ENCODE measurements at regions not wholly inside any gene's neighbourhood (a gene's known extent, or its start where the extent isn't known, plus 50 kb on each side); places are given as distances from the start of the nearest gene placed in this dataset.

- Mint-ChIP-seq H3K36me3 (peaks cover 14% of the 10 kb centered on the region), H3K27me3 (ENCODE audit: low read depth) (no peaks in the 10 kb centered on the region), H3K4me1 (peaks cover 54% of the 10 kb centered on the region), H3K4me3 (no peak overlapping the region), H3K27ac (no peak overlapping the region; the same call in 1 of the 2 replicates), H3K9me3 (peaks cover 27% of the 10 kb centered on the region)
- TF ChIP-seq KAT7 (CRISPR knock-in tag; IDR thresholded peaks at IDR 0.05; ENCODE audit: borderline replicate concordance): no peak
- TF ChIP-seq NFATC4 (CRISPR knock-in tag; IDR thresholded peaks at IDR 0.05): no peak
- no peak for TF ChIP-seq ZNF396 (CRISPR knock-in tag; IDR thresholded peaks at IDR 0.05; ENCODE audit: borderline replicate concordance)
- no peak for TF ChIP-seq E2F4 (CRISPR knock-in tag; IDR thresholded peaks at IDR 0.05; ENCODE audit: borderline replicate concordance, low read depth)
- no peak for TF ChIP-seq ZNF138 (CRISPR knock-in tag; conservative IDR thresholded peaks at IDR 0.05)
- TF ChIP-seq TEAD1 (CRISPR knock-in tag; IDR thresholded peaks at IDR 0.05): no peak
- no peak for TF ChIP-seq E2F1 (CRISPR knock-in tag; IDR thresholded peaks at IDR 0.05)
- TF ChIP-seq ZNF317 (CRISPR knock-in tag; IDR thresholded peaks at IDR 0.05; ENCODE audit: borderline replicate concordance, low read depth): no peak
- TF ChIP-seq FOXP1 (CRISPR knock-in tag; IDR thresholded peaks at IDR 0.05; ENCODE audit: borderline replicate concordance): no peak
- no peak for TF ChIP-seq ZNF416 (CRISPR knock-in tag; IDR thresholded peaks at IDR 0.05)
- no peak for TF ChIP-seq SOX15 (CRISPR knock-in tag; IDR thresholded peaks at IDR 0.05)
- no peak for TF ChIP-seq NR3C1 (CRISPR knock-in tag; conservative IDR thresholded peaks at IDR 0.05; ENCODE audit: low read depth)
- no peak for TF ChIP-seq ZNF121 (CRISPR knock-in tag; IDR thresholded peaks at IDR 0.05)
- DNase-seq (ENCODE audit: low spot score): no peak
- ChIA-PET CTCF (interaction anchor here (1.2 to 4.0 kb wide), 5 partner anchors 10 to 365 kb away, joined by 3 to 38 read pairs (median 6); no protein-coding TSS in a partner anchor), POLR2A (no interaction called here)
- no peak for ATAC-seq
These were observed 119.4 kb upstream of the NLRP1 start for GRCh38 chr17:5703736-5704135.

- Mint-ChIP-seq H3K9me3 (peaks cover 23% of the 10 kb centered on the region), H3K27ac (no peak overlapping the region), H3K27me3 (ENCODE audit: low read depth) (no peaks in the 10 kb centered on the region), H3K4me3 (no peak overlapping the region), H3K36me3 (peaks cover 10% of the 10 kb centered on the region), H3K4me1 (peaks cover 40% of the 10 kb centered on the region)
- ChIA-PET POLR2A (no interaction called here), CTCF (interaction anchor here (1.2 to 4.0 kb wide), 18 partner anchors 8 to 707 kb away, joined by 3 to 51 read pairs (median 5); no protein-coding TSS in a partner anchor)
- DNase-seq (ENCODE audit: low spot score): peak; percentile 74
- peak; percentile 72 for ATAC-seq
- no peak for TF ChIP-seq TP53 (CRISPR knock-in tag; IDR thresholded peaks at IDR 0.05)
- TF ChIP-seq CTCF (IDR thresholded peaks at IDR 0.05): peak; percentile 74
- no peak for TF ChIP-seq PRRX2 (CRISPR knock-in tag; IDR thresholded peaks at IDR 0.05)
- no peak for TF ChIP-seq ZBTB21 (CRISPR knock-in tag; IDR thresholded peaks at IDR 0.05; ENCODE audit: borderline replicate concordance)
- TF ChIP-seq OVOL2 (CRISPR knock-in tag; IDR thresholded peaks at IDR 0.05; ENCODE audit: borderline replicate concordance): no peak
- 0 out of 2 replicates have a peak, but pooled peaks have one; percentile 28 for TF ChIP-seq CREM (CRISPR knock-in tag; IDR thresholded peaks at IDR 0.05)
These were observed 121.0 kb upstream of the NLRP1 start for GRCh38 chr17:5705081-5705875.
